Endothelial cell of umbilical vein (primary cell): ENCODE measurements at regions not wholly inside any gene's neighbourhood (a gene's known extent, or its start where the extent isn't known, plus 50 kb on each side); places are given as distances from the start of the nearest gene placed in this dataset.

ENCODE experiments used
- EZH2 ChIP-seq: IDR thresholded peaks from 2 replicates; pipeline ENCODE4 v1.6.1; 2012; ENCODE audit warnings: borderline replicate concordance, low read depth, mild to moderate bottlenecking, moderate library complexity, low read length, inconsistent platforms; ENCODE audit not compliant: severe bottlenecking
- FOS ChIP-seq: IDR thresholded peaks from 2 replicates; pipeline ENCODE4 v1.6.1; 2011; ENCODE audit warnings: mild to moderate bottlenecking, low read length, moderate library complexity, borderline replicate concordance; ENCODE audit not compliant: insufficient read depth
- GATA2 ChIP-seq: IDR thresholded peaks from 2 replicates; pipeline ENCODE4 v1.7.0; 2011; ENCODE audit warnings: low read depth, mild to moderate bottlenecking, moderate library complexity, mixed read lengths, low read length; ENCODE audit not compliant: insufficient read length, insufficient read depth
- JUN ChIP-seq: IDR thresholded peaks from 2 replicates; pipeline ENCODE4 v1.6.1; 2011; ENCODE audit warnings: borderline replicate concordance, low read depth; ENCODE audit not compliant: insufficient read length, insufficient read depth
- MYC ChIP-seq: IDR thresholded peaks from one replicate; pipeline ENCODE4 v1.6.1; 2011; ENCODE audit warnings: mild to moderate bottlenecking, low read depth, low read length
- POLR2AphosphoS5 ChIP-seq: IDR thresholded peaks from 2 replicates; pipeline ENCODE4 v1.6.1; 2012; ENCODE audit warnings: low read depth, mild to moderate bottlenecking, control low read depth, low read length, moderate library complexity; ENCODE audit not compliant: insufficient read depth
- TF ChIP-seq, protein P1 (sequence below), 2 donors: IDR thresholded peaks; 1 replicate in 1 of 2; 2 replicates in 1 of 2; pipeline ENCODE4 v1.5.1; 2011; ENCODE audit warnings: low read length in 2 of 2, mild to moderate bottlenecking in 2 of 2, moderate library complexity in 2 of 2, control low read depth in 1 of 2, inconsistent platforms in 1 of 2, low read depth in 1 of 2; ENCODE audit not compliant: insufficient read depth in 1 of 2; ENCODE audit errors: extremely low read depth in 1 of 2
- TF ChIP-seq, protein P2 (sequence below): IDR thresholded peaks from 2 replicates; pipeline ENCODE4 v1.6.1; 2011; ENCODE audit not compliant: insufficient read depth, insufficient read length

DNA sequence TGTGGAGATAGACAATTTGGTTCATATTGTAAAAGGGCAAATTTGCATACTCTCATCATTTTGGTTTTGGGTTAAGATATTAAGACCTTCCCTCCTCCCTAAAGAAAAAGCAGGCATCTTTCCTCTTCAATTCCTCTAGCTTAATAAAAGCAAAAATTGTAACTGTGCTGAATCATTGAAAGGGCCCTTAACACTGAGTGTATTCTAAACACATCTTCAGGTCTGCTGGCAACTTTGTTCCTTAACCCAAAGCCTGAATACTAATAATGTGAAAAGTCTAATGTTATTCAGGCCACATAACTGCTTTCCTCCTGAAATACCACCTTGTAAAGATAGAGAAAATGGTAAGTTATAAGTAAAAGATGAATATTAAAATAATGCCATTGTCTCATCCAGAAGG is 1200.5 kb upstream of the FAM98A start:
- TF ChIP-seq, protein P1, sequence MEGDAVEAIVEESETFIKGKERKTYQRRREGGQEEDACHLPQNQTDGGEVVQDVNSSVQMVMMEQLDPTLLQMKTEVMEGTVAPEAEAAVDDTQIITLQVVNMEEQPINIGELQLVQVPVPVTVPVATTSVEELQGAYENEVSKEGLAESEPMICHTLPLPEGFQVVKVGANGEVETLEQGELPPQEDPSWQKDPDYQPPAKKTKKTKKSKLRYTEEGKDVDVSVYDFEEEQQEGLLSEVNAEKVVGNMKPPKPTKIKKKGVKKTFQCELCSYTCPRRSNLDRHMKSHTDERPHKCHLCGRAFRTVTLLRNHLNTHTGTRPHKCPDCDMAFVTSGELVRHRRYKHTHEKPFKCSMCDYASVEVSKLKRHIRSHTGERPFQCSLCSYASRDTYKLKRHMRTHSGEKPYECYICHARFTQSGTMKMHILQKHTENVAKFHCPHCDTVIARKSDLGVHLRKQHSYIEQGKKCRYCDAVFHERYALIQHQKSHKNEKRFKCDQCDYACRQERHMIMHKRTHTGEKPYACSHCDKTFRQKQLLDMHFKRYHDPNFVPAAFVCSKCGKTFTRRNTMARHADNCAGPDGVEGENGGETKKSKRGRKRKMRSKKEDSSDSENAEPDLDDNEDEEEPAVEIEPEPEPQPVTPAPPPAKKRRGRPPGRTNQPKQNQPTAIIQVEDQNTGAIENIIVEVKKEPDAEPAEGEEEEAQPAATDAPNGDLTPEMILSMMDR (IDR thresholded peaks at IDR 0.05; ENCODE audit: extremely low read depth in 1 of 2, insufficient read depth in 1 of 2, low read depth in 1 of 2, low read length in 2 of 2) = no peak
- TF ChIP-seq POLR2AphosphoS5 (no peak), MYC (no peak), FOS (no peak), EZH2 (no peak), JUN (no peak), GATA2 (no peak)
- TF ChIP-seq, protein P2, sequence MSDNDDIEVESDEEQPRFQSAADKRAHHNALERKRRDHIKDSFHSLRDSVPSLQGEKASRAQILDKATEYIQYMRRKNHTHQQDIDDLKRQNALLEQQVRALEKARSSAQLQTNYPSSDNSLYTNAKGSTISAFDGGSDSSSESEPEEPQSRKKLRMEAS = no peak
